ENCODE measurements at regions not wholly inside any gene's neighbourhood (a gene's known extent, or its start where the extent isn't known, plus 50 kb on each side); places are given as distances from the start of the nearest gene placed in this dataset.
"Not testable (repeated sequence)": the region's sequence is repeated elsewhere in the genome, so short reads cannot be mapped to it uniquely, and the experiment has no call there.

GRCh38 chr17:20683651-20684229 is 104.2 kb downstream of the CDRT15L2 start:
- DNase-seq: not testable (repeated sequence)

GRCh38 chr17:20684975-20685374 is 105.5 kb downstream of the CDRT15L2 start:
- DNase-seq: not testable (repeated sequence)

GRCh38 chr17:20687584-20687983 is 108.1 kb downstream of the CDRT15L2 start:
- DNase-seq: not testable (repeated sequence)

- DNase-seq: not testable (repeated sequence)
Observed at GRCh38 chr17:20689170-20689749, 109.7 kb downstream of the CDRT15L2 start.

- not testable (repeated sequence) for DNase-seq
Observed at GRCh38 chr17:20692706-20693105, 113.2 kb downstream of the CDRT15L2 start.

GRCh38 chr17:20695871-20696270 is 116.3 kb downstream of the CDRT15L2 start:
- DNase-seq: not testable (repeated sequence)

GRCh38 chr17:20698463-20699206 is 119.1 kb downstream of the CDRT15L2 start:
- not testable (repeated sequence) for DNase-seq

GRCh38 chr17:20700528-20700927 is 121.0 kb downstream of the CDRT15L2 start:
- not testable (repeated sequence) for DNase-seq

- DNase-seq: not testable (repeated sequence)
Observed at GRCh38 chr17:20701366-20701765, 121.8 kb downstream of the CDRT15L2 start.

- no peak for DNase-seq
Observed at GRCh38 chr17:20702692-20703091, 123.2 kb downstream of the CDRT15L2 start.

GRCh38 chr17:20703781-20704180 is 124.3 kb downstream of the CDRT15L2 start:
- no peak for DNase-seq

GRCh38 chr17:20705186-20705585 is 125.7 kb downstream of the CDRT15L2 start:
- DNase-seq: not testable (repeated sequence)

GRCh38 chr17:20706751-20707373 is 127.3 kb downstream of the CDRT15L2 start:
- DNase-seq: no peak

GRCh38 chr17:20708821-20709220 is 129.3 kb downstream of the CDRT15L2 start:
- DNase-seq: not testable (repeated sequence)

GRCh38 chr17:20716481-20716880 is 137.0 kb downstream of the CDRT15L2 start:
- not testable (repeated sequence) for DNase-seq

- no peak for DNase-seq
Observed at GRCh38 chr17:20721171-20721570, 141.6 kb downstream of the CDRT15L2 start.

- DNase-seq: not testable (repeated sequence)
Observed at GRCh38 chr17:20724391-20724790, 144.9 kb downstream of the CDRT15L2 start.

- DNase-seq: not testable (repeated sequence)
Observed at GRCh38 chr17:20727201-20727600, 147.7 kb downstream of the CDRT15L2 start.

- no peak for DNase-seq
Observed at GRCh38 chr17:20728181-20728580, 148.7 kb downstream of the CDRT15L2 start.

- not testable (repeated sequence) for DNase-seq
Observed at GRCh38 chr17:20731131-20731530, 151.6 kb downstream of the CDRT15L2 start.

- no peak for DNase-seq
Observed at GRCh38 chr17:20733923-20734322, 154.4 kb downstream of the CDRT15L2 start.

- DNase-seq: no peak
Observed at GRCh38 chr17:20735796-20736195, 156.3 kb downstream of the CDRT15L2 start.

GRCh38 chr17:20737636-20738035 is 158.1 kb downstream of the CDRT15L2 start:
- DNase-seq: not testable (repeated sequence)
